ENCODE measurements at regions not wholly inside any gene's neighbourhood (a gene's known extent, or its start where the extent isn't known, plus 50 kb on each side); places are given as distances from the start of the nearest gene placed in this dataset.

- TF ChIP-seq CTCF (IDR thresholded peaks at IDR 0.05): peak; percentile 47
- no peak for TF ChIP-seq EZH2 (IDR thresholded peaks at IDR 0.05)
- no peak for TF ChIP-seq EZH2phosphoT487 (IDR thresholded peaks at IDR 0.05)
Measured at GRCh38 chr6:140671926-140672325, 1297.5 kb upstream of the CITED2 start.
